SU-DHL-6 (cell line): ENCODE measurements at regions not wholly inside any gene's neighbourhood (a gene's known extent, or its start where the extent isn't known, plus 50 kb on each side); places are given as distances from the start of the nearest gene placed in this dataset.

ENCODE experiments used
- H2AFZ ChIP-seq: fragments of 200-600 bp; sonication (generic); 2 replicates; pipeline ENCODE4 v1.6.1; 2014; ENCODE audit warnings: low read depth, mild to moderate bottlenecking, moderate library complexity, mixed read lengths, antibody characterized with exemption, low read length; ENCODE audit not compliant: severe bottlenecking
- H3F3A ChIP-seq: fragments of 200-600 bp; shearing (Covaris generic); 2 replicates; pipeline ENCODE4 v1.6.0; 2016; ENCODE audit warnings: antibody characterized with exemption, mild to moderate bottlenecking; ENCODE audit not compliant: insufficient read depth
- H3K27ac ChIP-seq: fragments of 200-600 bp; sonication (generic); 2 replicates; pipeline ENCODE4 v1.5.1; 2016; ENCODE audit warnings: low read depth, mild to moderate bottlenecking, low read length, moderate library complexity, mixed read lengths
- H3K27me3 ChIP-seq: fragments of 200-600 bp; sonication (generic), shearing (Covaris generic); 2 replicates; pipeline ENCODE4 v1.6.0; 2014; ENCODE audit warnings: mild to moderate bottlenecking, low read length
- H3K36me3 ChIP-seq: fragments of 200-600 bp; sonication (generic); 2 replicates; pipeline ENCODE4 v1.6.1; 2014; ENCODE audit warnings: mild to moderate bottlenecking, low read length, mixed read lengths
- H3K4me2 ChIP-seq: fragments of 300-600, 200-600 bp; shearing (Covaris generic), sonication (generic); 2 replicates; pipeline ENCODE4 v1.6.0; 2014; ENCODE audit warnings: low read length, low read depth, mild to moderate bottlenecking; ENCODE audit not compliant: poor library complexity, severe bottlenecking
- H3K4me3 ChIP-seq: fragments of 200-600 bp; sonication (generic); 2 replicates; pipeline ENCODE4 v1.5.1; 2014; ENCODE audit warnings: antibody characterized with exemption, low read length, mild to moderate bottlenecking, mixed read lengths; ENCODE audit not compliant: insufficient read depth, poor library complexity, severe bottlenecking
- H3K79me2 ChIP-seq: fragments of 200-600 bp; sonication (generic); 2 replicates; pipeline ENCODE4 v1.6.1; 2014; ENCODE audit warnings: mild to moderate bottlenecking, low read length, moderate library complexity; ENCODE audit not compliant: insufficient read depth
- H3K9ac ChIP-seq: fragments of 200-600 bp; sonication (generic); 2 replicates; pipeline ENCODE4 v1.7.0; 2014; ENCODE audit warnings: mild to moderate bottlenecking, low read length
- H3K9me2 ChIP-seq: fragments of 200-600 bp; sonication (generic); replicated peaks from 2 replicates; pipeline ENCODE4 v1.6.1; 2014; ENCODE audit warnings: low read length; ENCODE audit not compliant: insufficient read depth
- H3K9me3 ChIP-seq: fragments of 200-600 bp; sonication (generic); 2 replicates; pipeline ENCODE4 v1.6.1; 2014; ENCODE audit warnings: low read length, mixed read lengths; ENCODE audit not compliant: insufficient read depth
- H4K20me1 ChIP-seq: fragments of 200-600 bp; sonication (generic); 2 replicates; pipeline ENCODE4 v1.6.1; 2014; ENCODE audit warnings: low read depth, mild to moderate bottlenecking, antibody characterized with exemption, low read length, moderate library complexity, mixed read lengths
- CTCF ChIP-seq: fragments of 200-600 bp; sonication (generic); IDR thresholded peaks from one replicate; pipeline ENCODE4 v1.5.1; 2017; ENCODE audit warnings: antibody characterized with exemption, mild to moderate bottlenecking, low read length, moderate library complexity; ENCODE audit not compliant: insufficient read depth, poor library complexity, severe bottlenecking
- EZH2phosphoT487 ChIP-seq: fragments of 200-600 bp; sonication (generic), shearing (Covaris generic); conservative IDR thresholded peaks from 2 replicates; pipeline ENCODE4 v1.6.1; 2018; ENCODE audit warnings: mild to moderate bottlenecking, antibody characterized with exemption, low read length, moderate library complexity, mixed read lengths

- Histone ChIP-seq H3K79me2 (no peaks in the 10 kb centered on the region), H3F3A (no peaks in the 10 kb centered on the region), H3K9me2 (no peaks in the 10 kb centered on the region), H3K9me3 (no peaks in the 10 kb centered on the region), H3K9ac (no peak overlapping the region), H3K27me3 (no peaks in the 10 kb centered on the region), H4K20me1 (no peaks in the 10 kb centered on the region), H3K27ac (no peak overlapping the region), H3K4me3 (no peak overlapping the region), H3K4me2 (no peak overlapping the region), H3K36me3 (no peaks in the 10 kb centered on the region), H2AFZ (no peak overlapping the region)
- TF ChIP-seq EZH2phosphoT487 (no peak), CTCF (no peak)
Measured at GRCh38 chr5:58353992-58354391, 105.9 kb downstream of the PLK2 start.

DNA sequence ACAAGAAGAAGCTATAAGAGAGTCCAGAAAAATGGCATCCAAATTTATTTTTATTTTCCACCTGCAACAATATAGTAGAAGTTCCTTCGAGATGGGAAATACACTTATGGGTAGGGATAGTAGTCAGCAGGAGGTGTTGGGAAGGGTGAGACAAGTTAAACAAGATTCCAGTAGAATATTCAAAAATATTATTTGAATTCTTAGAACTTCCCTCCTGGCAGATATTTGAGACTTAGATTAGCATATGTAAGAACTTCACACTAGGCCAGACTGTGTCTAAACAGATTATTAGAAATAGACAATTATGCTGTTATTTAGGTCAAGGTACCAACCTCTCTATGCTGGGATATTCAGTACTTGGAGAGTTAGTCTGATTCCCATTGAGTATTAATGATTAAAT is 108.7 kb downstream of the PLK2 start:
- Histone ChIP-seq H2AFZ (no peak overlapping the region), H3K27ac (no peak overlapping the region), H3K9ac (no peak overlapping the region), H3K79me2 (no peaks in the 10 kb centered on the region), H3K9me3 (no peaks in the 10 kb centered on the region), H3K36me3 (no peaks in the 10 kb centered on the region), H4K20me1 (no peaks in the 10 kb centered on the region), H3K4me3 (no peak overlapping the region), H3K4me2 (no peak overlapping the region), H3K9me2 (no peaks in the 10 kb centered on the region), H3F3A (no peaks in the 10 kb centered on the region), H3K27me3 (no peaks in the 10 kb centered on the region)
- TF ChIP-seq CTCF (no peak), EZH2phosphoT487 (no peak)

GRCh38 chr5:58348996-58349728 is 110.7 kb downstream of the PLK2 start:
- H4K20me1 ChIP-seq: no peaks in the 10 kb centered on the region
- no peaks in the 10 kb centered on the region for H3K9me3 ChIP-seq
- H3K79me2 ChIP-seq: no peaks in the 10 kb centered on the region
- no peak overlapping the region for H3K9ac ChIP-seq
- no peaks in the 10 kb centered on the region for H3F3A ChIP-seq
- no peaks in the 10 kb centered on the region for H3K27me3 ChIP-seq
- H3K4me2 ChIP-seq: no peak overlapping the region
- H3K36me3 ChIP-seq: no peaks in the 10 kb centered on the region
- H3K9me2 ChIP-seq: no peaks in the 10 kb centered on the region
- no peak for TF ChIP-seq CTCF
- TF ChIP-seq EZH2phosphoT487: no peak
- no peak overlapping the region for H3K27ac ChIP-seq
- H2AFZ ChIP-seq: no peak overlapping the region
- no peak overlapping the region for H3K4me3 ChIP-seq
